GM04503 (cell line): ENCODE measurements at regions not wholly inside any gene's neighbourhood (a gene's known extent, or its start where the extent isn't known, plus 50 kb on each side); places are given as distances from the start of the nearest gene placed in this dataset.
A peak's percentile ranks its signal among the peaks of the same experiment; 100 is the strongest.
"Not testable (repeated sequence)": the region's sequence is repeated elsewhere in the genome, so short reads cannot be mapped to it uniquely, and the experiment has no call there.

ENCODE experiments used
- DNase-seq: peaks from one replicate; pipeline ENCODE4 v3.0.0-alpha.2; 2012; ENCODE audit warnings: low read depth

GRCh38 chr4:134879019-134879418 lies 677.4 kb upstream of the PABPC4L start:
- DNase-seq, result no peak

- no peak for DNase-seq
Measured at GRCh38 chr4:134867027-134867426, 665.4 kb upstream of the PABPC4L start.

GRCh38 chr4:134865675-134866074 lies 664.1 kb upstream of the PABPC4L start:
- no peak for DNase-seq

- peak; percentile 11 for DNase-seq
Measured at GRCh38 chr4:134862116-134862515, 660.5 kb upstream of the PABPC4L start.

- DNase-seq, result no peak
Measured at GRCh38 chr4:134848681-134849080, 647.1 kb upstream of the PABPC4L start.

GRCh38 chr4:134830741-134831140 lies 629.2 kb upstream of the PABPC4L start:
- DNase-seq, result not testable (repeated sequence)

- DNase-seq, result no peak
Measured at GRCh38 chr4:134812611-134813010, 611.0 kb upstream of the PABPC4L start.

GRCh38 chr4:134807231-134807745 lies 605.7 kb upstream of the PABPC4L start:
- no peak for DNase-seq

GRCh38 chr4:134798573-134798972 lies 597.0 kb upstream of the PABPC4L start:
- DNase-seq, result no peak

- DNase-seq, result peak; percentile 19
Measured at GRCh38 chr4:134787315-134787714, 585.7 kb upstream of the PABPC4L start.

GRCh38 chr4:134780244-134780643 lies 578.7 kb upstream of the PABPC4L start:
- no peak for DNase-seq

GRCh38 chr4:134777606-134778005 lies 576.0 kb upstream of the PABPC4L start:
- DNase-seq, result no peak

GRCh38 chr4:134773497-134774000 lies 572.0 kb upstream of the PABPC4L start:
- no peak for DNase-seq

- DNase-seq, result no peak
Measured at GRCh38 chr4:134762053-134762452, 560.5 kb upstream of the PABPC4L start.

GRCh38 chr4:134756421-134756820 lies 554.8 kb upstream of the PABPC4L start:
- DNase-seq, result no peak

GRCh38 chr4:134754301-134755019 lies 552.9 kb upstream of the PABPC4L start:
- no peak for DNase-seq

- DNase-seq, result no peak
Measured at GRCh38 chr4:134753390-134753789, 551.8 kb upstream of the PABPC4L start.

GRCh38 chr4:134747108-134747805 lies 545.7 kb upstream of the PABPC4L start:
- DNase-seq, result no peak

- DNase-seq, result no peak
Measured at GRCh38 chr4:134740290-134740689, 538.7 kb upstream of the PABPC4L start.

- no peak for DNase-seq
Measured at GRCh38 chr4:134735901-134736300, 534.3 kb upstream of the PABPC4L start.

GRCh38 chr4:134727696-134728095 lies 526.1 kb upstream of the PABPC4L start:
- no peak for DNase-seq

- no peak for DNase-seq
Measured at GRCh38 chr4:134722306-134722705, 520.7 kb upstream of the PABPC4L start.

- no peak for DNase-seq
Measured at GRCh38 chr4:134720030-134720429, 518.4 kb upstream of the PABPC4L start.
